Stimulated activated CD4-positive, alpha-beta T cell treated with anti-CD3 and anti-CD28 coated beads, Interleukin-2, amount 100 ng/mL, for 48 hours (primary cell): ENCODE measurements at regions not wholly inside any gene's neighbourhood (a gene's known extent, or its start where the extent isn't known, plus 50 kb on each side); places are given as distances from the start of the nearest gene placed in this dataset.
A peak's percentile ranks its signal among the peaks of the same experiment; 100 is the strongest.

Experiments used
- DNase-seq, 2 donors: peaks; one replicate each; pipeline ENCODE4 v3.0.0-alpha.2; 2020

GRCh38 chr11:11789735-11790369 is 51.9 kb upstream of the USP47 start:
- no peak for DNase-seq

DNA sequence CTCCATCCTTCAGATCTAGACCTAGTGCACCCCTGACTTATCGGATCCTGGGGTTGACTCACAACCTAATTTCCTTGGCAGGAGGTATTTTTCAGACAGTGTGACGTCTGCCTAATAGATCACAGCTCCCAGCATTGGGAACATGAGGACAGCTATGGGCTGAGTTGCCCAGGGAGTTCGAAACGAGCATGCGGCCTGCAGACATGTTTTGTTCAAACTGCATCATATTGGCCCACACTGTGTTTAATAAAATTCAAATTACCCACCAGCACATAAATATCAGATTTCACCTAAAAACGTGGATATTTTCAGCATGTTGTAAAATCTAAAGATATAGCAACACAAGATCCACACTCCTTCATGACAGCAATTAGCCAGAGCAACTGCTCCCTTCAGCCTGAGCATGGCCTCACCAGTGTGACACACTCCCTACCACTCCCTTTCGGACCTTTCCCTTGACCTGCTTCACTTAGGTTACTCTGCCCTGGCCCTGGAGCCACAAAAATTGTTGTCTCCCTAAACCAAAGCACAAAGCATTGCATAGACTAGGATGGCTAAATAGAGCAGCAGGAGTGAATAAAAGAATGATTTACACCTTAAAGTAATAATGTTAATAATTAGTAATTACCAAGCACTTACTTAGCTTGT is 53.6 kb upstream of the USP47 start:
- no peak for DNase-seq

DNA sequence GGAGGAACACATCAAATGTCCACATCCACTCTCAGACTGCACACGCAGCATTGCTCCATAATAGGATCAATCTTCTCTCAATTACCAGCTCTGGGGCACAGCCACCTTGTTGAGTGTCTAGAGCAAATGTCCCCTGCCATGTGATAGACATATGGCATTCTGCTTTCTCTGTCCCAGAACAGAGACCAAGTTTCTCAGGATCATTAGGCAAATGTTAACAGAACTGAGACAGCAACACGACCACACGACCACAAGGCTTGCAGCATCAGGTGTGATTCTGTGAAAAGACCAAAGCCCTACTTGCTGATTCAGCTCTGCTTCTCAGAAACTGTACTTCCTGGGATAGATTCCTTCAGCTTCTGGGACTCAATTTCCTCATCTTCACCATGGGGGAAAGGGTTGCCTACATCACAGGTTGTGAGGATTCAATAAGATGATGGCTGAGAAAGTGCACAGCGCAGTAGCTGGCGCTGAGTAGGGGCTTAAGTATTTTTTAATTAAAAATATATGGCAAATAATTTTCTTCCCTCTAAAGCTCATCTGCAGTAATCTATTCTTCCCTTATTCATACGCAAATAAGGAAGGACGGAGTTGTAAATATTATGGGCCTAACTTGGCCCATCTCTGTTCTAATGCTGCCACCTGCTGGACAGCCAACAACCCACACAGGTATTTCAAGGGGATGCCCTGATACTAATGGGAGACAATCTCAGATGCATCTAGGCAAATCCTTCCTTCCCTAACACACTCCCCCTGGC is 54.3 kb upstream of the USP47 start:
- DNase-seq: peak; percentile 70 to 71

DNA sequence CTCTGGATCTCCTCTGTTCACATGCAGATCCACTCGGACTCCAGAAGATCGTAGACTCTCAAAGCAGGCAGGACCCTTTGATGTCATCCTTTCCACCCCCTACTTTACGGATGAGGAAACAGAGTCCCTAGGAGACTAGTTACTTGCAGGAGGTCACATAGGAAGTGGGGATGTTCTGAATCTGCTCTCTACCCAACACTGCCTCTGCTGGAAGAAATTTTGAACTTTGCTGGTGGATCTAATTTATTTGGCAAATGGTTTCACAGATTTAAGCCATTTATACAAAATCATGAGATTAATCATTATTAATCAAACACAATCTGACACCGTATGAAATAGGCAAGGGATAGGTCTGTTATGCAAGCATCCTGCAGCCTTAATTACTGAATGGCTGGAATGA is 55.0 kb upstream of the USP47 start:
- no peak for DNase-seq

DNA sequence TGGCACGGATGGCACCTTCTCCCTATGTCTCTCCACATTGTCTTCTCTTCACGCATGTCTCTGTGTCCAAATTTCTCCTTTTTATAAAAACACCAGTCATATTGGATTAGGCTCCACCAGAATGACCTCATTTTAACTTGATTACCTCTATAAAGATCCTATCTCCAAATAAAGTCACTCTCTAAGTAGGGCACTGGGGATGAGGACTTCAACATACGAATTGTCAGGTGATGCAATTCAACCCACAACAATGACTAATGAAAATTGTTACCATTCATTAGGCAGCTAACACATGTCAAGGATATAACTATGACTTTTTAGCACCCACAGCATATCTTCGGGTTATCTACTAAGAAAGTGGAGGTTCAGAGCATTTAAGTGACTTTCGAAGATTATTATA is 55.5 kb upstream of the USP47 start:
- no peak for DNase-seq

- DNase-seq: no peak
Measured at GRCh38 chr11:11782532-11783110, 59.2 kb upstream of the USP47 start.

DNA sequence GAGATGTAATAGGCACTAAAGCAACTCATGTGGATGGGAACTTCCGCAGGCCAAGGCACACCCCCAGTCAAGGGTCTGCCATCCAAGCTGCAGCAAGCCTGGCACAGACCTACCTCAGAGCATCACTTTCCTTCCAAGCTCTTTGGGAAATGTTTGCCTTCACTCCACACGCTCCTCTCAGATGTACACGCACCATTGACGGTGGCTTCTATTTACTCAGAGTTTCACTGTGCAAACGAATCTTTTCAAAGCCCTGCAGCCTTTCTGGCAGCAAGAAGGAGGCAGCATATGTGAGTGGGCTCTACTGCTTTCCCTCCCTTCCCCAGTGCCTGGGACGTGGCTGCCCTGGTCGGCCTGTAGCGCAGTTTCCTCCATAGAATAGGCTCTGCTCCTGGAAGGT is 60.9 kb upstream of the USP47 start:
- no peak for DNase-seq

- no peak for DNase-seq
Measured at GRCh38 chr11:11779975-11780374, 61.8 kb upstream of the USP47 start.

GRCh38 chr11:11777897-11778296 is 63.9 kb upstream of the USP47 start:
- no peak for DNase-seq

GRCh38 chr11:11776714-11777113 is 65.1 kb upstream of the USP47 start:
- DNase-seq: no peak

GRCh38 chr11:11774928-11775327 is 66.8 kb upstream of the USP47 start:
- DNase-seq: no peak

DNA sequence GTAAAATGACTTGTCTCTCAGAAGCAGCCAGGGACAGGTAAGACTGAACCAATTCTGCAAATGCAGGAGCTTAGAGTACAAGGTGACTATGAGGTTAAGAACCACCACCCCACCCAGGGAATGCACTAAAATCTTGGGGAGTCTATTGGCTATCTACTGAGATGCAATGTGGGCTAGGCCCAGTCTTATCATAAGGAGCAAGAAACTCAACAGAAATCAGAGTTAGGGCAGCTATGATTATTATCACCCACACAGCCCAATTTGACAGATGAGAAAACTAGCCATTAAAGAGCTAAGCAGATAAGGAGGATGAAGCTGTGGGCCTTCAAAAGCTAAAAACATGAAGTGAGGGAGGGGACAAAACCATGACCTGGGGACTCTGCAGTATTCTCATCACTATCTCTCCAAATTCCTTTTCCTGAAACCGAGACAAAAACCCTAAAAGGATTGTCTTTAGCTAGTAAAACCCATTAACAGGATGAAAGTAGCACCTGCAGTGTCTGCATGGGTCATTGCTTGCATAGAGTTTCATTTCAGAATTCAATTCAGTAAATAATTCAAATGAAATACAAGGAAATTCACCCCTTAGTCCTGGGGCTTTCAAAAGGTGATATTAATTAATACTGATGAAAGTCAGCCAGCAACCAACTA is 68.8 kb upstream of the USP47 start:
- no peak for DNase-seq

GRCh38 chr11:11770921-11771486 is 70.8 kb upstream of the USP47 start:
- no peak for DNase-seq

- DNase-seq: no peak
Measured at GRCh38 chr11:11770296-11770695, 71.5 kb upstream of the USP47 start.

- no peak for DNase-seq
Measured at GRCh38 chr11:11769782-11770181, 72.0 kb upstream of the USP47 start.

GRCh38 chr11:11769362-11769761 is 72.4 kb upstream of the USP47 start:
- DNase-seq: no peak

DNA sequence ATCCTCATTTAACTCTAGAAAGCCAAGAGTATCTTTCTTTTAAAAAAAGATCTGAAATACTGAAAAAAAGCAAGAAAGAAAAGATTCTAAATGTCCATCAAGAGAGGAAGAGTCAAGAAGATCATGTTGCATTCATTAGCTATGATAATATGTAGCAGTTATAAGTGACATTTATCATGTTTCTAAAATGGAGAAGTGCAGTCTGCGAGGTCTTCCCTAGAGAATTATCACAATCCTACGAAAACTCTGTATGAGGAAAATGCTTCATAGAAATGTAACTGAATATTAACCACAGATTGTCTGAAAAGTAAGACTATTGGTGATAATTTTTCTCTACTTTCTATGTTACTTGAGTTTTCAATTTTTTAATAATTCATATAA is 77.4 kb upstream of the USP47 start:
- DNase-seq: no peak

- DNase-seq: no peak
Measured at GRCh38 chr11:11763796-11764422, 77.9 kb upstream of the USP47 start.

DNA sequence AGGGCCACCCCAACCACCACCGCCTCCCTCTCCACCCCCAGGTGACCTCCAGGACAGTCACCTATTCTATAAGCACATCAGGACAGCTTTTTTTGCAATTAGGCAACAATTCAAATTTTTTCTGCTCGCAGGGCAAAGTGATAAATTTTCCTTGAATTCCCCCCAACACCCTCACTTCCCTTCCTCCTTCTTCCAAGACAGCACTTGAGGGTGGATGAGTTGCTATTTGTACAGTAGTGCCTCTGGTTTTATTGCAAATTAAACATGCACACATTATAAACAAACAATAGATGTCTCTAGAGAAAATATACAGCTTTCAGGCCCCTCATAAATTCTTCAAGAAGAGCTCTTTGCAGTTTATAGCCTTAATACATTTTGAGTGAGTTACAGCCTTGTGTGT is 80.9 kb upstream of the USP47 start:
- DNase-seq: no peak

DNA sequence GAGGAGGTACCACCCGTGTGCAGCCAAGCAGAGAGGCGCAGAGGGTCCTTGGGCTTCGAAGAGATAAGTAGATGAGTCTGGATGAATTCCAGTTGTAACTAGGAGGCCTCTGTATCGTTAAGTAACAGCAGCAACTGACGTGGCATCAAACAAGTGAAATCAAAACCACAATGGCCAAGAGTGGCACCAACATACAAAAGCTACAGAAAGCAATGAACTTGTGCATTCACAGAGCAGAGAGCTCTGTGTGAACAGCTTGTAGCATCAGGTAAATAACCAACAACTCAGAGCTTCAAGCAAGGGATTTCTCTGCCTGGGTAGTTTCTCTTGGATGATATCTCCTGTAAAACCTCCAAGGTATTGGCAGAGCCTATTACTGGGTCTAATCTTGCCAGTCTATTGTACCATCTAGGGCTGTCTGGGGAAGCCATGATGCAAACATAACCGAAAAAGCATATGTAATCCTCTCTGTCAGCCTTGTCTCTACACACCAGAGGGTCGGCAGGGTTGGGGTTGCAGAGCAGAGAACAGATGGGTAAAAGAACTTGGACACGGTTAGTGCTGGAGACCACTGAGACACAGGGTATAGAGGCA is 83.1 kb upstream of the USP47 start:
- DNase-seq: no peak

DNA sequence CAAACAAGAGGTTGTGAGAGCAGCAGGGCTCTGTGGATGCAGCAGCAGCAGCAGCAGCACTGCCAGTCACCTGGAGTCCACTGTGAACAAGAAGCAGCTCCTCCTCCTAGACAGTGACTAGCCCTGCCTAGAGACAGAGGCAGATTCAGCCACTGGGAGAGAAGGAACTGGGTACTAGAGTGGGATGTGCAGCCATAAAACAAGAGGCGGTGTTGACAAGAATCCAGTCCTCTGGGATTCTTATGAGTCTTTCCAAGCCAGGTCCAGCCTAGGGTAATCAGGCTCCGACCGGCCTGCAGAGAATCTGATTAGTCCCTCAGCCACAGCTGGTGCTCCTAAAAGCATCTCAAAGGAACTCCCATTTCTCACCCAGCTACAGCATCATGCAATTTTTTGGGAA is 83.9 kb upstream of the USP47 start:
- no peak for DNase-seq

DNA sequence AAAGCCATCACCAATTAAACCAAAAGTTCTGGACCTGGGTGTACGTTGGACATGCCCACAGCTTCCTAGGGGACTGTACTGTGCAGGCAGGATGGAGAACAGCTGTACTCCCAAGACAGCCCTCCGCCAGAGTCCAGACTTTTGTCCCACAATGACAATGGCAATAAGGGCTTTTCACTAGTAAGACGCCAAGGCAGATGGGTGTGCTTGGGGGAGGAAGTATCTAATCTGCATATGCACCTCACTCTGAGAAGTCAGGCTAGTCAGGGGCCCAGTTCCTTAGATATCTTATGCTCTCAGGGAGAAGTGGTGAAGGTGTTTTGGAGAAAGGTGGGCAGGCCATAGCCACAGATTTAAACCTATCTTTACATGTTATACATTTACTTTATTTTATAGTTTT is 85.1 kb upstream of the USP47 start:
- no peak for DNase-seq
